MM.1S (cell line): ENCODE measurements at regions not wholly inside any gene's neighbourhood (a gene's known extent, or its start where the extent isn't known, plus 50 kb on each side); places are given as distances from the start of the nearest gene placed in this dataset.
A peak's percentile ranks its signal among the peaks of the same experiment; 100 is the strongest.
"Not testable (repeated sequence)": the region's sequence is repeated elsewhere in the genome, so short reads cannot be mapped to it uniquely, and the experiment has no call there.

ENCODE experiments used
- DNase-seq: peaks from one replicate; pipeline ENCODE4 v3.0.0-alpha.2; 2015
- H2AFZ ChIP-seq: fragments of 300-600 bp; sonication (generic); 2 replicates; pipeline ENCODE4 v1.6.0; 2016; ENCODE audit warnings: antibody characterized with exemption, low read length
- H3F3A ChIP-seq: fragments of 300-600 bp; sonication (generic); 2 replicates; pipeline ENCODE4 v1.6.1; 2016; ENCODE audit warnings: mild to moderate bottlenecking, antibody characterized with exemption, low read length, moderate library complexity, mixed read lengths; ENCODE audit not compliant: insufficient read depth
- H3K27ac ChIP-seq: fragments of 300-600 bp; sonication (generic); 2 replicates; pipeline ENCODE4 v1.5.1; 2016; ENCODE audit warnings: mild to moderate bottlenecking, low read length
- H3K27me3 ChIP-seq: fragments of 300-600 bp; sonication (generic); replicated peaks from 2 replicates; pipeline ENCODE4 v1.6.0; 2016; ENCODE audit warnings: low read length; ENCODE audit not compliant: insufficient read depth
- H3K36me3 ChIP-seq: fragments of 300-600 bp; sonication (generic); replicated peaks from 2 replicates; pipeline ENCODE4 v1.6.1; 2016; ENCODE audit warnings: mild to moderate bottlenecking, low read length, mixed read lengths; ENCODE audit not compliant: insufficient read depth
- H3K4me1 ChIP-seq: fragments of 300-600 bp; sonication (generic); 2 replicates; pipeline ENCODE4 v1.6.1; 2016; ENCODE audit warnings: low read length, mixed read lengths
- H3K4me2 ChIP-seq: fragments of 300-600 bp; sonication (generic); 2 replicates; pipeline ENCODE4 v1.6.0; 2016; ENCODE audit warnings: low read depth, low read length
- H3K4me3 ChIP-seq: fragments of 300-600 bp; sonication (generic); 2 replicates; pipeline ENCODE4 v1.5.1; 2016; ENCODE audit warnings: low read length, mixed read lengths
- H3K79me2 ChIP-seq: fragments of 300-600 bp; sonication (generic); 2 replicates; pipeline ENCODE4 v1.6.1; 2016; ENCODE audit warnings: mixed run types, low read length, mixed read lengths
- H3K9ac ChIP-seq: fragments of 300-600 bp; sonication (generic); 2 replicates; pipeline ENCODE4 v1.6.1; 2016; ENCODE audit warnings: low read length, mixed read lengths
- H3K9me2 ChIP-seq: fragments of 300-600 bp; sonication (generic); replicated peaks from 2 replicates; pipeline ENCODE4 v1.6.1; 2016; ENCODE audit warnings: mild to moderate bottlenecking, low read length, mixed read lengths; ENCODE audit not compliant: insufficient read depth
- H3K9me3 ChIP-seq: fragments of 300-600 bp; sonication (generic); replicated peaks from 2 replicates; pipeline ENCODE4 v1.6.1; 2016; ENCODE audit warnings: mild to moderate bottlenecking, low read length, mixed read lengths; ENCODE audit not compliant: insufficient read depth
- H4K20me1 ChIP-seq: fragments of 300-600 bp; sonication (generic); 2 replicates; pipeline ENCODE4 v1.6.1; 2016; ENCODE audit warnings: mild to moderate bottlenecking, low read length, moderate library complexity, mixed read lengths; ENCODE audit not compliant: insufficient read depth
- EZH2 ChIP-seq: fragments of 300-600 bp; sonication (generic); optimal IDR thresholded peaks from 2 replicates; pipeline ENCODE3; 2017; ENCODE audit warnings: low read depth, mild to moderate bottlenecking, antibody characterized with exemption, low read length, mixed read lengths
- EZH2phosphoT487 ChIP-seq: fragments of 300-600 bp; sonication (generic); IDR thresholded peaks from 2 replicates; pipeline ENCODE4 v1.6.1; 2018; ENCODE audit warnings: antibody characterized with exemption, low read length
- TF ChIP-seq, protein P1 (sequence below): fragments of 300-600 bp; sonication (generic); IDR thresholded peaks from 2 replicates; pipeline ENCODE4 v1.5.1; 2016; ENCODE audit warnings: antibody characterized with exemption, low read length, mixed read lengths

DNA sequence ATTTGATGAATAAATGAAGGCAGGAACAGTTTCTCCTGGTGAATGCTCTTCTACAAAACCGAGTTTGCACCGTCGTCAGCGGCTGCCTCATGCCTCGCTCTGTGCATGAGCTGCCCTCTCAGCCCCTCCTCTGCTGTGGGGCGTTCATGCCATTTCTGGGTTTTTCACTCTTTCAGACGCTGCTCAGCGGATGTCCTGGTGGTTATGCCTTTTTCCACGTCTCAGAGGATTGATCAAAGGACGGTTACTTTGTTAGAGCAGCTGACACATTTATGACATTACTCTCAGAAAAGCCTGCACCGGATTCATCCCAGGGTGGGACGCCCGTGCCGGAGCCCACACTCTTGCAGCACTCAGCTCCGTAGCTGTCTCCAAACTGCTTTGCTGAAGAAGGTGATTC lies 195.9 kb upstream of the PPP1R26 start:
- H3K9me3 ChIP-seq = no peaks in the 10 kb centered on the region
- no peaks in the 10 kb centered on the region for H3K36me3 ChIP-seq
- peaks cover 76% of the 10 kb centered on the region for H3K27me3 ChIP-seq
- TF ChIP-seq, protein P1, sequence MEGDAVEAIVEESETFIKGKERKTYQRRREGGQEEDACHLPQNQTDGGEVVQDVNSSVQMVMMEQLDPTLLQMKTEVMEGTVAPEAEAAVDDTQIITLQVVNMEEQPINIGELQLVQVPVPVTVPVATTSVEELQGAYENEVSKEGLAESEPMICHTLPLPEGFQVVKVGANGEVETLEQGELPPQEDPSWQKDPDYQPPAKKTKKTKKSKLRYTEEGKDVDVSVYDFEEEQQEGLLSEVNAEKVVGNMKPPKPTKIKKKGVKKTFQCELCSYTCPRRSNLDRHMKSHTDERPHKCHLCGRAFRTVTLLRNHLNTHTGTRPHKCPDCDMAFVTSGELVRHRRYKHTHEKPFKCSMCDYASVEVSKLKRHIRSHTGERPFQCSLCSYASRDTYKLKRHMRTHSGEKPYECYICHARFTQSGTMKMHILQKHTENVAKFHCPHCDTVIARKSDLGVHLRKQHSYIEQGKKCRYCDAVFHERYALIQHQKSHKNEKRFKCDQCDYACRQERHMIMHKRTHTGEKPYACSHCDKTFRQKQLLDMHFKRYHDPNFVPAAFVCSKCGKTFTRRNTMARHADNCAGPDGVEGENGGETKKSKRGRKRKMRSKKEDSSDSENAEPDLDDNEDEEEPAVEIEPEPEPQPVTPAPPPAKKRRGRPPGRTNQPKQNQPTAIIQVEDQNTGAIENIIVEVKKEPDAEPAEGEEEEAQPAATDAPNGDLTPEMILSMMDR = no peak
- TF ChIP-seq EZH2 (no peak), EZH2phosphoT487 (no peak)
- no peaks in the 10 kb centered on the region for H4K20me1 ChIP-seq
- H2AFZ ChIP-seq = no peak overlapping the region
- no peak overlapping the region for H3K4me2 ChIP-seq
- no peaks in the 10 kb centered on the region for H3K4me1 ChIP-seq
- no peak for DNase-seq
- no peaks in the 10 kb centered on the region for H3K9me2 ChIP-seq
- no peak overlapping the region for H3K9ac ChIP-seq
- no peak overlapping the region for H3K27ac ChIP-seq
- no peaks in the 10 kb centered on the region for H3F3A ChIP-seq
- no peaks in the 10 kb centered on the region for H3K79me2 ChIP-seq
- H3K4me3 ChIP-seq = no peak overlapping the region

DNA sequence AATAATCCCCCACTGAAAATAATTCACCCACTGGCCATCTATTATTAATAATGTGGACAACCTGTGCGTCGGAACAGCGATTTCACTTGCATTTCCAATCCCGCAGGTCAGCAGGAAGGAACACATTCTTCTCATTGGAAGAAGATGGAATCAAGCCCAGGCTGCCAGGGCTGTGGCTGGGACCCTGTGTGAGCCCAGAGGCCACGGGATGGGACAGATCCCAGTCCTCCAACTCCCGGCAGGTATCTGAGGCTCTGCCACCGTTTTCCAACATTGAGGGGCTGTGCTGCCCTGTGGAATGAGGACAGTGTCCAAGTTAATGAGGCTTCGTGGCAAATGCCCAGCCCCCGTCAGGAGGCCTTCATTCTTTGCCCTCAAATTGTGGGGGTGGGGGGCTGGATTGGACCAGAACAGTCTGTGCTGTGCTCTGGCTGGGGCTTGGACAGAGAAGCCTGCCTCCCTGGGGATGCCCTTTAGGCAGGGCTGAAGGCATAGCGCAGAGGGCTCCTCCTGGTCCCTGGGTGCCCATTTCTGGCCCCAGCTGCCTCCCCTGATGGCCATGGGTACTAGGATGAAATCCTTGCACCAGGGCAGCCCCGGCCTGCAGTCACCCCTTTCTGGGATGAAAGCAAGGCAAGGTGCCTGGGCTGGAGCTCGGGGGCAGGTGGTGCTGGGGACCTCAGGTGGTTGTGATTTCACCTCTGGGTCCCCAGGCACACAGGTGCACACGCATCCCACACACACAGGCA lies 195.0 kb upstream of the PPP1R26 start:
- H3K4me2 ChIP-seq = no peak overlapping the region
- TF ChIP-seq, protein P1 = no peak
- no peak for TF ChIP-seq EZH2
- TF ChIP-seq EZH2phosphoT487 = no peak
- no peak overlapping the region for H2AFZ ChIP-seq
- no peaks in the 10 kb centered on the region for H3K9me2 ChIP-seq
- H3K4me1 ChIP-seq = no peaks in the 10 kb centered on the region
- H4K20me1 ChIP-seq = no peaks in the 10 kb centered on the region
- H3K27ac ChIP-seq = no peak overlapping the region
- no peaks in the 10 kb centered on the region for H3F3A ChIP-seq
- H3K9me3 ChIP-seq = no peaks in the 10 kb centered on the region
- H3K4me3 ChIP-seq = no peak overlapping the region
- no peaks in the 10 kb centered on the region for H3K79me2 ChIP-seq
- peaks cover 78% of the 10 kb centered on the region for H3K27me3 ChIP-seq
- H3K36me3 ChIP-seq = no peaks in the 10 kb centered on the region
- no peak for DNase-seq
- H3K9ac ChIP-seq = no peak overlapping the region

DNA sequence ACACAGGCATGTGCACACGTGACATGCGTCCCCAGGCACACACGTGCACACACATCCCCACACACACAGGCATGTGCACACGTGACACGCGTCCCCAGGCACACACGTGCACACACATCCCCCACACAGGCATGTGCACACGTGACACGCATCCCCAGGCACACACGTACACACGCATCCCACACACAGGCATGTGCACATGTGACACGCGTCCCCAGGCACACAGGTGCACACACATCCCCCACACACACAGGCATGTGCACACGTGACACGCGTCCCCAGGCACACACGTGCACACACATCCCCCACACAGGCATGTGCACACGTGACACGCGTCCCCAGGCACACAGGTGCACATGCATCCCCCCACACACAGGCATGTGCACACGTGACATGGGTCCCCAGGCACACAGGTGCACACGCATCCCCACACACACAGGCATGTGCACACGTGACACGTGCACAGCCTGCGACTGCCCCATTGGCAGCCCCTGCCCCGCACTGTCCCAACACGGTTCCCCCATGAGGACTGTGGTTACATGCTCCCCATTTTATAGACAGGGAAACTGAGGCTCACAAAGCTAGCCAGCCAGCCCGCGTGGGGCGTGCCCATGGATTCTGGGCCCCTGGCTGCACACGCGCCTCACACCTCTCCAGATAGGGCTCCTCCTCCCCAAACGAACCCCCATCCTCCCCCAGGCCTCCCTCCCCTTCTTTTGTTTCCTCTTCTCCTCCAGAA lies 193.2 kb upstream of the PPP1R26 start:
- not testable (repeated sequence) for H3F3A ChIP-seq, H3K9ac ChIP-seq, H3K27ac ChIP-seq, H3K4me2 ChIP-seq, H3K9me2 ChIP-seq, DNase-seq, H4K20me1 ChIP-seq, H3K36me3 ChIP-seq, H3K4me1 ChIP-seq, H3K9me3 ChIP-seq, H2AFZ ChIP-seq, H3K4me3 ChIP-seq, H3K79me2 ChIP-seq
- H3K27me3 ChIP-seq = peaks cover 78% of the 10 kb centered on the region

DNA sequence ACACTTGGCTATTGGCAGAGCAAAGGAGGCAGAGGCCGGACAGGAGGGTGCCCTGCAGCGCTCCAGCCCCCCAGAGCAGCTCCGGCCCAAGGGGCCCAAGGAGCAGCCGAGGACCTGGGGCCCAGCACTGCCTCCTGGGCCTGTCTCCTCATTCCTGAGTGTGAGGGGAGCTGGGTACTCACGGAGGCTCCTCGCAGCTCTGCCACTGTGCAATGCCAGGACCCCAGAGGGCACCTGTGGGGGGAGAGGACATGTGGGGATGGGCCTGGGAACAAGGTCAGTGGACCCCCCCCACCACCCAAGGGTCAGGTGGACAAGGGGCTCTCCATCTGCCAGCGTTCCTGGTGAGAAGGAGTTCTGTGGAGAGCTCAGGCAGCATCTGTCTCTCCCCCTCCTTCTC lies 192.6 kb upstream of the PPP1R26 start:
- no peak for TF ChIP-seq EZH2
- TF ChIP-seq, protein P1 = no peak
- no peak for TF ChIP-seq EZH2phosphoT487
- H3K36me3 ChIP-seq = no peaks in the 10 kb centered on the region
- H3K9me3 ChIP-seq = no peaks in the 10 kb centered on the region
- peak overlapping the region; percentile 73; the same call in 1 of the 2 replicates for H3K4me2 ChIP-seq
- no peak overlapping the region for H3K27ac ChIP-seq
- H3K27me3 ChIP-seq = peaks cover 78% of the 10 kb centered on the region
- H3K79me2 ChIP-seq = no peaks in the 10 kb centered on the region
- H3K4me3 ChIP-seq = no peak overlapping the region
- no peak for DNase-seq
- H3F3A ChIP-seq = no peaks in the 10 kb centered on the region
- no peak overlapping the region for H3K9ac ChIP-seq
- H3K4me1 ChIP-seq = no peaks in the 10 kb centered on the region
- H3K9me2 ChIP-seq = no peaks in the 10 kb centered on the region
- H2AFZ ChIP-seq = no peak overlapping the region
- H4K20me1 ChIP-seq = no peaks in the 10 kb centered on the region
